ENCODE measurements at regions not wholly inside any gene's neighbourhood (a gene's known extent, or its start where the extent isn't known, plus 50 kb on each side); places are given as distances from the start of the nearest gene placed in this dataset.
"Not testable (repeated sequence)": the region's sequence is repeated elsewhere in the genome, so short reads cannot be mapped to it uniquely, and the experiment has no call there.

DNA sequence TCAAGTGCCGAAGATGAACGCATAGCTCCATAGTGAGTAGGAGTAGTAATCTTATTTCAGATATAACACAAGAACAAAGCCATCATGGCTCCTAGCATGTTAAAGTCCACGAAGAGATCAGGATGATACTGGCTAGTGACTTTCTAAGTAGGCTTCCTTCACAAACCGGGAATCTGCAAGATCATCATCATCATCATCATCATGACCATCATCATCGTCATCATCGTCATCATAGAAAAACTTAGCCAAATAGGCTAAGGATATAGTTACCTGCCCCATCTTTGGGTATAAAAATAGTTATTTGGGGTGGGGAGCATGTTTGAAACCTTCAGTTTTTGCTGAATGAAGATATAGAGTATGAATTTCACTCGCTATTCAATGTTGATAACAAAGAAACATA, 57.9 kb downstream of the PYDC2 start:
- no peak for DNase-seq

DNA sequence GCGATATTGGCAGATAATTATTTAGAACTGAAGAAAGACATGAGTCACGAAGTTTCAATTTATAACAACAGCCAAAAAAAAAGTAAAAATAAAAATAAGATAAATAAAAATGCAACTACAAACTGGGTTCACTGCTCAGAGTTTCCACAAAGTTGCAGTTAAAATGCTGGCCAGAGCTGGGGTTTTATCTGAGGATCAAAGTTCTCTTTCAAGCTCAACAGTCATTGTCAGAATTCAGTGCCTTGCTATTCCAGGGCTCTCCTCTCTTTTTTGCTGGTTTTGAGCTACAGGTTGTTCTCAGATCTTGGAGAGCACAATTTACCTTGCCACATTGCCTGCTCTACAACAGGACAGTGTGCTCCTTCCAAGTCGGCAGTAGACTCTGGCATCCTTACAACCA, 60.1 kb downstream of the PYDC2 start:
- DNase-seq: no peak

DNA sequence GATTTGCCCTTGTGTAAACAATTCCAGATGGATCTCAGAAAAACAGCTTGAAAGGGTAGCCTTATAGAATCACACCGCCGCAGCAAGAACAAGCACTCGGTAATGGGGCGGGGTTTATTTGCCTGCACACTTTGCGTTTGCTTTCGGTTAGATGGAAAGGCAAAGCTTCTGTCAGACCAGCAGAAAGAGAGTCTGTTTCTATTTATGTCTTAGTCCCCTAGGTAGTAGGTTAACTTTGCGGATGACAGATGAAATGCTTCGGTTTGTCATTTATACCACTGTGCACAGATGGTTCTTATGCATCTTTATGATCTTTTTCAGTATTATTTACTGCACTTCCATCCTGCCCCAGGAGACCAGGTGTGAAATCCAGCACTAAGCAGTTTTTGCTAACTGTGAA, 62.2 kb downstream of the PYDC2 start:
- no peak for DNase-seq

DNA sequence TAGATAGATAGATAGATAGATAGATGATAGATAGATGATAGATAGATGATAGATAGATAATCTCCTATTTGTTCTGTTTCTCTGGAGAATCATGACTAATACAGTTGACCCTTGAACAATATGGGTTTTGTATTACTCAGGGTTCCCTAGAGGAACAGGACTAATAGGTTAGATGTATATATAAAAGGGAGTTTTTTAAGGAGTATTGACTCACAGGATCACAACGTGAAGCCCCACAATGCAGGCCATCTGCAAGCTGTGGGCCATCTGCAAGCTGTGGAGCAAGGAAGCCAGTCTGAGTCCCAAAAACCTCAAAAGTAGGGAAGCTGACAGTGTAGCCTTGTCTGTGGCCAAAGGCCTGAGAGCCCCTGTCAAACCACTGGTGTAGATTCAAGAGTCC, 67.6 kb downstream of the PYDC2 start:
- DNase-seq: no peak

DNA sequence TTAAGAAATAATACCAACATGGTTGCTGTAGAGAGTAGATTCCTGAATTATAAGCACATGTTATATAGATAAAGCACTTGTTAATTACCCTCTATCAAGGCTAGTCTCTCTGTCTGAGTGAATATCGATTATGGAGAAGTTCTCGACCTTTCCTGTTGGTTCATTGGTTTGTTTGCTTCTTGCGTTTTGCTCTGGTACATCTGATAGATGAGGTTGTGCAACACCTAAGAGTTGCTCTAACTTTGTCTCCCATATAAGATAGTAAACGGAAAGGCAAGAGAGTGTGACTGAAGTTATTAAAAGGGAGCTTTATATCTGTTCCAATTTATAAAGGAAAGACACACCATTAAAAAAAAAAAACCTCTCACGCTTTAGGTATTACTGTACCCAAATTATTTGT, 69.0 kb downstream of the PYDC2 start:
- DNase-seq: no peak

DNA sequence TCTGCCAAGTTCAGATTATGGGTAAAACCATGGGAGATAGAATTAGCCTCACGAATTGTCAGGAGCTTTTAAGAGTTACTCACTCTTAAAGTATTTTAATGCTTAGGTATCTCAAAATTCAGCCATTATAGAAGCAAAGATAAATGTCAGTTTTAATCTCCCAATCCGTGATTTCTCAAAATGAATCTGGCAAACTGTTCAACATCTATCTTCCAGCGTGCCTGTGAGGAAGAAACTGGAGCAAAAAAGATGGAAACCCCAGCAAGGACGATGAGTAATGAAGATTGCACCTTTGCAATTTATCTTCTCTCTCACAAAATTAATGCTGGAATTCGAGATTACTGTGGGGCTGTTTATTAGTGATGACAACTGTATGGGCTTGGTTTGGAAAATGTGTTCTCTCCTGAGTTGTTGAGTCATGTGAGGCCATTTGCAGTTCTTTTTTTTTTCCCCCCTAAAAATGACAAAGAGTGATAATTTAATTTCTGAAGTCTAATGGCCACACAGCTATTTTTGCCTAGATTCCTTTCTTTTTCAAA, 70.5 kb downstream of the PYDC2 start:
- DNase-seq: no peak

DNA sequence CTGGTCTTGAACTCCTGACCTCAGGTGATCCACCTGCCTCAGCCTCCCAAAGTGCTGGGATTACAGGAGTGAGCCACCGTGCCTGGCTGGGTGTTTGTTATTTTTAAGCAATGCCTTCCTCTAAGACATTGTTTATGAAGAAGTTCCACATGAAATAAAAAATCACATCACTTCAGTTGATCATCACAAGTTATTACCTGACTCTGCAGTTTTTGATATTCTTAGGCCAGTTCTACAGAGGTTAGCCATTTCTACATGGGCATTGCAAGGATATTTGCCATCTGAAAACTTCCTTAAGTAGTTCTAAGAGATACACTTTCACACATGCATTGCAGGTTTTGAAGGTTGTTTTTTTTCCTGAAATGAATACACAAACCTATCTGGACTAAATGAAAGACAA, 82.1 kb downstream of the PYDC2 start:
- no peak for DNase-seq

DNA sequence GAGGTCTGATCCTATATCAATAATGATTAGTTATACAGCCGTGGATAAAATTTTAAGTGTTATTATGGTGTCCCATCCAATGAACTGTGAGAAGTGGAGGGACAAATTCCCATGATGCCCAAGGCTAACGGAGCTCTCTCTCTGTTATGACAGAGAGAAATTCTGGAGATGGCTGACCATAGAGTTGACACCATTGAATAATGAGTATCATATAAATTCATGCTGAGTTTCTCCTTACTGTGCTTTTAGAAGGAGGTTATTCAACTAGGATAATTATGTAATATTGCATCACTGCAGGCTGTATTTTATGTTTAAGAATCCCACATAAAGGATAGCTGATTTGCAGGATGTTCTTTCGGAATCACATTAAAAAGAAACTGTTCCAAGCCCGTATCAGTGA, 82.9 kb downstream of the PYDC2 start:
- DNase-seq: no peak

DNA sequence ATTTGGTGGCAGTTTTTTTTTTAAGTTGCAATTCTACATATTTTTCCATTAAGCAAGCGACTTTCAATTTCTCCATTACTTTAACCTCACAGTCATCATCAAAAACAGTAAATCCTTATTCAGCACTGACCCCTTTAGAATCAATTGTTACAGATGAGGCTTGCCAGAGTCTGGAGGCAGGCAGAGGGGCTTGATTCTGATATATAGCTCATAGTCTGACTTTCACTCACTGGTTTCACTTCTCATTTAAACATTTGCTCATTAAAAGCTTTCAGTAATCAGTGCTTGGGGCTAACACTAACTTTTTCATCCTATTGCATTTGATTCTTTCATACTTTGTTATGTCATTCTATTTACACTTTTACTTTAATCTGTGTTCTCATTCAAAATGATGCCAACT, 88.4 kb downstream of the PYDC2 start:
- DNase-seq: no peak

DNA sequence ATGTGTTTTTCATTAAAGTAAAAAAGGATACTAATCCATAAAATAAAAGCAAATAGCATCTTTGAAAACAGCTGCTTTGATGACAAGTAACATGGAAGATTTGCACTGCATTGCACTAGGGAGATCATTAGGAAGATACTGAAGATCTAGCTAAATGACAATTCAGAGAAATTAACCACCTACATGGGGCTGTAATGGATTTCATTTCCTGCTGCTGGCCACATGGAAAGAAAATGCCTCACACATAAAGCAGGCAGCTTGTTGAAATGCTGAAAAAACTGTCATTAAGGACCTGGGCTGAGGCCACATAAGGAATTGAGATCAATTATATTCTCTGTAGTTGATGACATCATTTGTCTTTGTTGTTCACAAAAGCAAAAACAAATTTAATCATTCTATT, 94.1 kb downstream of the PYDC2 start:
- DNase-seq: no peak

DNA sequence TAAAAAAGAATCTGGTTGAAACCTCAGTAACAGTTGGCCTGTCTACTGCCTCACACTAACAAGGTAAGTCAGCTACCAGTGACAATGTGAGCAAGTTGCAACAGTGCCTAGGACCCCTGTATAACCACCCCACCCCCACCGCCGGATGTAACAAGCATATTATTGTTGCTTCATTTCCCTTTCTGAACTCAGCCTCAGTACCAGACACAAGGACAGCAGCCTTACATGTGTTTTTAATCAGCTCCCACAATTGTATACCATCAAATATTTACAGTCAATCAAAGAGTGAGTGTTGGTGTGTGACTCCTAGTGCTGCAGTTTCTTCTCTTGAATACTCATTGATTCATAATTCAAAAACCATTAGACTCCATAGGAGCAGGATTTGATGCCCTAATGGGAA, 96.4 kb downstream of the PYDC2 start:
- no peak for DNase-seq

DNA sequence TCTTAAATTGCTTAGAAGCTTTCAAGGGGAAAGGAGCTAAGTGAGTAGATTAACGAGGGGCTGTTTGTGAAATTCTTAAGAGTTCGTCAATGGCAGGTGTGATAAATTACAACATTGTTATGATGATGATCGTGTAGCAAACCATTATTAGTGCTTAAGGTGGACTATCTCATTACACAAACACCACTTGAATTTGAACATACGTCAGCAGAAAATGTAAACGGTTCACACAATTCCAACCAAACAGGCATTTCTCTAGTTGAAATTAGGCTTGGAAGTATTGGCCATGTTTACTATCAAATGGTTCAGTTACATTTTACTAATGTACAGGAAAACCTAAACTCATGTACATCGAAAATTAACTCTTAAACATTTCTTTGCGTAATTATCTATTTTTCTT, 102.8 kb downstream of the PYDC2 start:
- DNase-seq: no peak

DNA sequence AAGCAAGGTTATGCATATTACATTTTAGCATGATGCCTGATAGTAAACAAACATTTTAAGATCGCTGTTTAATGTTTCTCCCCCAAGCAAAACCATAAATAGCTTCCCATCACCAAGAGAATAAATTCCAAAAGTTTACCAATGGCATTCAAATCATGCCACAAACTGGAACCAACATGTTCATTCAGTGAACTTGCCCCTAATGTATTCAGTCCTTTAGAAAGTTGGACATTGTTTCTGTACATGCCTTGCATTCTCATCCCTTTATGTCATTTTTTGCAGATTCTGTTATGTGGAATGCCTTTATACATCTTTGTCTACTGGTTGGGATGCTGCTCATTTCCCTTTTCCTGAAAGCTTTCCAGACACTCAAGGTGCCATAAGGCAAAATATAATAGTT, 105.5 kb downstream of the PYDC2 start:
- no peak for DNase-seq

DNA sequence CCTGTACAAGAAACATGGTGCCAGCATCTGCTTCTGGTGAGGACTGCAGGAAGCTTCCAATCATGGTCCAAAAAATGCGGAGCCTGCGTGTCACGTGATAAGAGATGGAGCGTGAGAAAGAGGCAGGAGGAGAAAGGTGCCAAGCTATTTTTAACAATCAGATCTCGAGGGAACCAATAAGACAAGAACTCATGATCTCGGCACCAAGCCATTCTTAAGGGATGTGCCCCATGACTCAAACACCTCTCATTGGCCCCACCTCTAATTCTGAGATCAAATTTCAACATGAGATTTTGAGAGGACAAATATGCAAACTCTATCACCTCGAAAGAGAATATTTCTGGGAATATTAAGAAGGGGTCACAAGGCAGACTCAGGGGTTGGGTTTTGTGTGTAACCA, 107.2 kb downstream of the PYDC2 start:
- DNase-seq: no peak

DNA sequence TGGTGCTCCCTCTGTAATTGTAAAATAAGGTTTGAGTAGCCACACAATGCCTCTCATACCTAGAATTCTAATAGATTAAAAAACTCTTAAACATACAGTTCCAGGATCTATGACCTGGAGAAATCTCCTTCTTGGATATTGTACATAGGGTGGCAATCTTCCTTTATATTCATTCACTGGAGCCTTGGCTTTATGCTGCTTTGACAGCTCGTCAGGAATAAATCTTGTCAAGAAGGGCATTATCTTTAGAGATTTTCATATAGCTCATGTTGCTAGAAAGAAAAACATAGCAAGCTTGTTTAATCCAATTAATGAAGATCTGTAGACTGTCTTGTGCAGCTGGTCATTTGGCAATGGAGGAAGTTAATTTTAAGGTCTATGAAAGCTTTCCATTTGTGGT, 131.1 kb downstream of the PYDC2 start:
- no peak for DNase-seq

DNA sequence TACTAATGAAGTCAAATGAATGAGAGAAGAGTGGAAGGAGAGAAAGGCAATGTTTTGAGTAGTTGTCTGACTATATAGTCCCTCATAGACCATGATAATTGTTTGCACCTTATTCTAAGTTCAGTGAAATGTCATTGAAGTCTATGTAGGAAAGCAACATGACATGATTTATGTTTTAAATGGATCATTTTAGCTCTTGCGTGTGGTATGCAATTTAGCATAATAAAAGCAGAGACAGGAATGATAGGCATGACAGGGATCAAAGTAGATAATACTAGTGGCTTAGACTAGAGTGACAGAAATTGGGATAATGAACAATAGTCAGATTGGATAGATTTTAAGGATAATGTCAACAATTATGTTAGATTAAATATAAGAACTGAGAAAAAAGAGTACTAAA, 132.5 kb downstream of the PYDC2 start:
- DNase-seq: no peak

DNA sequence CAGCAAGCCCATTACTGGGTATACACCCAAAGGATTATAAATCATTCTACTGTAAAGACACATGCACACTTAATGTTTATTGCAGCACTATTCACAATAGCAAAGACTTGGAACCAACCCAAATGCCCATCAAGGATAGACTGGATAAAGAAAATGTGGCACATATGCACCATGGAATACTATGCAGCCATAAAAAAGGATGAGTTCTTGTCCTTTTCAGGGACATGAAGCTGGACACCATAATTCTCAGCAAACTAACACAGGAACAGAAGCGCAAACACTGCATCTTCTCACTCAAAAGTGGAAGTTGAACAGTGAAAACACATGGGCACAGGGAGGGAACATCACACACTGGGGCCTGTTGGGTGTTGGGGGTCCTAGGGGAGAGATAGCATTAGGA, 154.5 kb downstream of the PYDC2 start:
- DNase-seq: not testable (repeated sequence)

DNA sequence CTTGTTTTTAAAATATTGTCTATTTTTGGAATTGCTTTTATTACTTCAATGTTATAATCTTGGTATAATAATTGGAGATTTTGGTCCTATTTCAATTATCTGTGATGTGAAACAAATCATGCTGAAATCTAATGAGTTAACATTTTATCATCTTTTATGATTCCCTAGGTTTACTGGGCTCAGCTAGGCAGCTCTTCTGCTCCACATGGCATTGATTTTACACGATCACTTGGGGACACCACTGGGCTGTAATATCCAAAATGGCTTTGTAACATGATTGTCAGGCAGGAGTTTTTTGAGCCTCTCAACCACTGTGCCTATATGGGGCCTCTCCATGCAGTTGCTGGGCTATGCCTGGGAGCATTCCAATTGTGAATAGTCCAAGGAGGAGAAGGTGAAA, 163.3 kb downstream of the PYDC2 start:
- no peak for DNase-seq

DNA sequence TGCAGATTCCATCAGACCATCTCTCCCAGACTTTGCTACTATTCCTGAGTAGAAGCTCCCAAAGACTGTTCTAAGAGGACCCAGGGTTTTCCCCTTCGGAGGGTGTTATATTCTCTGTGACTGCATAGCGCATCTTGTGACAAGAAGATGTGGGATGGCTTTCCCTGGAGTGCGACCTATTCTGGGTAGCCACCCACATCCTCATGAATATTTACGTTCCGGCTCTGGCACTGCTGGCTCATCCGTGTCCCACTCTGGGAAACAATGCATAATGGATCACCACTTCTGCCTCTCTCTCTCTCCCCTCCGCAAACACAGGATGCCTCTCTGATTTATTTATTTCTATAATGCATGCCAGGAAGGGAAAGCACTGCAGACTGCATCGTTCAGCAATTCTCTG, 166.1 kb downstream of the PYDC2 start:
- DNase-seq: no peak

DNA sequence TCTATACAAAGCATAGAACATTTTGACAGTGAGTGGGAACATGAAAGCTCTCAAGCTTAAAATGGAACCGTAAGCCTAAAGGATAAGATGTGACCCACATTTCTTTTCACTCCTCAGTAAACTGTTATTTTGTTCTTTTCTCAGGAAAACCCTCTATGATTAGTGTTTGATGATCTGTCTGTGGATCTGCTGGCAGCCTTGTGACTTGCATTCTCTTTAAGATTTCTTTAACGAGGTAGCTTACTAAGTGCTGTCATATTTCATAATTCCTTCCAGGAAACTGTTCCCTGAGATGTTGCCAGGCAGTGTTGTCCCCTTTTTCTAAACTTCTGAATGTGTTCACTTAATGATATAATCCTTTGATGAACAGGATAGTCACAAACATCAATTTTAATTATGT, 167.6 kb downstream of the PYDC2 start:
- DNase-seq: no peak

DNA sequence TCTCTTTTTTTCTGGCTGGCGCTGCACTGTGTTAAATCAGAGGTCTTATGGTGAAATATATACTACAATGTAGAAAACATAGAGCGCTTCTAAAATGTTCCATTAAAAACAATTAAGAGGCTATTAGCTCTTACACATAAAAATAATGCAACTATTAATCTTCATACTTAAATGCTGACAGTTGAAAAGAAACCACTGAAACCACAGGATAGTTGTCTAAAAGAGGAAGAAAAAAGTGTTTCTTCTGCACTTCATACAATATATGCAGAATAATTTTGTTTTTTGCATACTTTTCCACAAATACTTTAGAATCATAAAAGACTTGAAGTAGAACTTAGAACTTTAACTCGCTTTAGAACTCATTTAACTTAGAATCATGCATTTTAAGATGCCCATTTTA, 170.5 kb downstream of the PYDC2 start:
- no peak for DNase-seq

DNA sequence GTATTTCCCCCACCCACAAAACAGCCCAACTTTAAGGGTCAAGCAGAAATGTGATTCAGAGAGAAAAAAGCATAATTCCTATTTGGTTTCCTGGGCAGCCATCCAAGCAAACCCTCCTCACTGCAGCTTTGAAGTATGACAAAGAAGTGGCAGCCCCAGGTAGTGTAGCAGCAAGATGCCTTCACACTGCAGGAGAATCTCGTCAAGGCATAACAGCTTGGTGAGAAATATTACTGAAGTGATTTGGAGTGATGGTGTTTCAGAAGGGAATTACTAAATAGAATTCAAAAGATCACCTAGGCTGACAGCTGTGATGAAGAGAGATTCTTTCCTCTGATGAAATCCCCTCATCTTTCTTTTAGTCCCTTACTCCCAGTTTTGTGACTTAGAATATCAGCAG, 173.9 kb downstream of the PYDC2 start:
- DNase-seq: no peak

DNA sequence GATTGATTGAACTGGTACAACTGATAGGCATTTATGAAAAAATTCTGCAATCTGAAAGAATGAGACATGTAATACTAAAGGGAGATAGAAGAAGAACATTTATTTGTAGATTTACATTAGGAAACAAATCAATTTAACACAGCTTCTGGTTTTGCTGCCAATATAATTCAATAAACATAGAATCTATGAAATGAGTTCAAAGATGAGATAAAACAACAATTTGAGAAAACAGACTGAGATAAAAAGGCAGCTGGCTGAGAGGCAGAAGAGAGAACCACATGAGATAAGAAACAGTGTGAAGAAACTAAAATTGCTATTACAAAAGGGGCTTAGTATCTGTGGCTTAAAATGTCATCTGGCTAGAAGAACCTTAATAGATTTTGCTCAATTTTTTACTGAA, 176.6 kb downstream of the PYDC2 start:
- no peak for DNase-seq

DNA sequence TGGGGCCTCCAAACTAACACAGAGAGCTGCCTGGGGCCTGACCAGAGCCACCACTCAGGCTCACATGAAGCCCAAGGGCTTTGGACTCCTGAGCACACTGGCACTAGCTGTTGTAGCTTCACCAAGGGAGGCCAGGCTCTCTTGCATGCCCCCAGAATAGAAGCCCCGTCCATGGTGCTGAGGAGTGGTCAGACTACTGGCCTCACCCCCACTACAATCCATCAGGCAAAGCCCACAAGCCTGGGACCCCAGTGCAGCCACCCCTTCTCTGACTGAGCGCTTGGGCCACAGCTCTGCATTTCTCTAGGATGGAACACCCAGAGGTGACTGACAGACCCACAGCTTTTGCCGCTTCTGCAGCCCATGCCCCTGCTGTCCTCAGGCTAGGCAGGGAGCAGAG, 180.8 kb downstream of the PYDC2 start:
- DNase-seq: no peak

DNA sequence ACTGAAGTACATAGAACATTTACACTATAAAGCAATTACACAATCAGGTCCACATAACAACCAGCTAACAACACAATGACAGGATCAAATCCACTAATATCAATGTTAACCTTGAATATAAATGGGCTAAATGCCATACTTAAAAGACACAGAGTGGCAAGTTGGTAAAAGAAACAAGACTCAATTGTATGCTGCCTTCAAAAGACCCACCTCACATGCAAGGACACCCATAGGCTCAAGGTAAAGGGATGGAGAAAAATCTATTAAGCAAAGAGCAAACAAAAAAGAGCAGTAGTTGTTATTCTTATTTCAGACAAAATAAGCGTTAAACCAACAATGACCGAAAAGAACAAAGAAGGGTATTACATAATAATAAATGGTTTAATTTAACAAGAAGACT, 183.3 kb downstream of the PYDC2 start:
- no peak for DNase-seq

DNA sequence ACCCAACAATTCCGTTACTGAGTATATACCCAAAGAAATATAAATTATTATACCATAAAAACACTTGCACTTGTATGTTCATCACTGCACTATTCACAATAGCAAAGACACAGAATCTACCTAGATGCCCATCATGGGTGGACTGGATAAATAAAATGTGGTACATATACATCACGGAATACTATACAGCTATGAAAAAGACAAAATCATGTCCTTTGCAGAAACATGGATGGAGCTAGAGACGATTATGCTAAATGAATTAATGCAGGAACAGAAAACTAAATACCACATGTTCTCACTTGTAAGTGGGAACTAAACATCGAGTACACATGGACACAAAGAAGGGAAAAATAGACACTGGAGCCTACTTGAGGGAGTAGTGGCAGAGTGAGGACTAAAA, 185.3 kb downstream of the PYDC2 start:
- no peak for DNase-seq

Measured in kidney glomerular epithelial cell (primary cell).